ENCODE measurements at regions not wholly inside any gene's neighbourhood (a gene's known extent, or its start where the extent isn't known, plus 50 kb on each side); places are given as distances from the start of the nearest gene placed in this dataset.

DNA sequence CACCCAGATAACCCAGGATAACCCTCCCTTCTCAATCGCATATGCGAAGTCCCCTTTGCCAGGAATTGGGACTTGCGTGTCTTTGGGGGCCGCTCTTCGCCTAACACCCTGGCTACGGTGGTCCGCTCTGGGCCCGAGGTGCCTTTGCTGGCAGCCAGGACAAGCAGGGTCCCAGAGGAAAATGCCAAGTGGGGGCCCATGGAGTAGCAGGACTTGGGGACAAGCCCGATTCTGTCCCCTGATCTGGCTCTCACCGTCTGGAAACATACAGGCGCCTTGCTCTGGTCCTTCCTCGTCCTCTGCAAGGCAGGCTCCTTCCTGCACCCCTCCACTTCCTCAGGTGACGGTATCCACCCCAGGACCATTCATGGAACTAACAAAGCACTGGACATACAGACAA is 78.1 kb upstream of the UNC5A start:
- no peaks in the 10 kb centered on the region for H3K27me3 ChIP-seq (ENCODE audit: control insufficient read depth in 1 of 2, insufficient read depth in 2 of 2, low read length in 1 of 2)
- 80% methylated on average over 13 of the region's 13 CpGs for WGBS, 2 donors
- no peaks in the 10 kb centered on the region for H3K4me1 ChIP-seq (ENCODE audit: control insufficient read depth in 1 of 2, insufficient read depth in 2 of 2, low read length in 2 of 2)
- peaks cover 5% of the 10 kb centered on the region for H3K9me3 ChIP-seq (ENCODE audit: control insufficient read depth, low read length)
- no peaks in the 10 kb centered on the region for H3K36me3 ChIP-seq (ENCODE audit: control insufficient read depth in 1 of 2, insufficient read depth in 2 of 2, low read length in 1 of 2)
- no peak overlapping the region for H3K27ac ChIP-seq (ENCODE audit: low read depth in 1 of 2, low read length in 2 of 2)
- DNase-seq (peak in 1 of 2 donors; percentile 40), ATAC-seq (ENCODE audit: low FRiP score) (no peak)
- intact Hi-C loops (cut with DNase I) = no loop called here
- no peak overlapping the region for H3K4me3 ChIP-seq (ENCODE audit: low read length in 2 of 2)

GRCh38 chr5:176732736-176733405 is 77.5 kb upstream of the UNC5A start:
- DNase-seq (peak in 1 of 2 donors; percentile 62), ATAC-seq (ENCODE audit: low FRiP score) (no peak)
- H3K4me1 ChIP-seq (ENCODE audit: control insufficient read depth in 1 of 2, insufficient read depth in 2 of 2, low read length in 2 of 2) = no peaks in the 10 kb centered on the region
- 67 to 69% methylated on average over 21 of the region's 21 CpGs for WGBS, 2 donors
- intact Hi-C loops (cut with DNase I) = no loop called here
- H3K36me3 ChIP-seq (ENCODE audit: control insufficient read depth in 1 of 2, insufficient read depth in 2 of 2, low read length in 1 of 2) = no peaks in the 10 kb centered on the region
- no peak overlapping the region for H3K4me3 ChIP-seq (ENCODE audit: low read length in 2 of 2)
- no peak overlapping the region for H3K27ac ChIP-seq (ENCODE audit: low read depth in 1 of 2, low read length in 2 of 2)
- H3K9me3 ChIP-seq (ENCODE audit: control insufficient read depth, low read length) = peaks cover 5% of the 10 kb centered on the region
- no peaks in the 10 kb centered on the region for H3K27me3 ChIP-seq (ENCODE audit: control insufficient read depth in 1 of 2, insufficient read depth in 2 of 2, low read length in 1 of 2)

DNA sequence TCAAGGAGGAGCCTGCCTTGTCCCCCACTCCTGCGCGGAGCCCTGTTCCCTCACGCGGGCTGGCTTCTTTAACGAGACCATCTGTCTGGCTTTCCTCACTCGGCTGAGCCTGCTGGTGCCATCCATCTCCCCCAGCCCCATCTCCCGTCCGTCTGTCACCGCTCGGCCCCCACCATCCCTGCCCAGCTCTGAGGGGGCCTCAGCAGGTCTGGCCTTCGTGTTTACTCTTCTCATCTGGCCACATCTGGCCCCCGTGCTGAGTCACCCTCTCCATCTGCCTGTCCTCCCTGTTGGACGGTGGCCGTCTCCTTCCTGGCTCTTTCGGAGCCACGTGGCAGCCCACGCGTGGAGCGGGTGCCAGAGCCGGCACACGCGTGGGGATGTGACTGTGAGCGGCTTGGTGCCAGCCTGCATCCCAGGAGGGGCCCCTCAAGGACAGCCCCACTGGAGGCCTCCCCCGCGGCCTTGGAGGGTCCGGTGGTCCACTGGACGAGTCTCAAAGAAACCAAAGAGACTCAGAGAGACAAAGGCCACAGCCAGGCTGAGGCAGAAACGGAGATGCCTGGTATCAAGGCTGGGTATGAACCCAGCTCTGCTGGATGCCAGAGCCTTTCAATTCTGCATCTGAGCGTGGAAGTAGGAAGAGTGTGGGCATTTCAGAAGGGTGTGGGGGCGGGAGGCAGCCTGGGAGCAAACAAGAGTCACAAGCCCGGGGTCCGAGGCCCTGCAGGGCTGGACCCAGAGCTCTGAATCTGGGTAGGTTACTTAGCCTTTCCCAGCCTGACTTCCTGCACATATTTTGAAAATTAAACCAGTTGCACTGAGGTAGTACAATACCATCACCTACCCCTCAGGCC is 76.7 kb upstream of the UNC5A start:
- H3K36me3 ChIP-seq (ENCODE audit: control insufficient read depth in 1 of 2, insufficient read depth in 2 of 2, low read length in 1 of 2) = no peaks in the 10 kb centered on the region
- WGBS, 2 donors = 24 to 32% methylated on average over 32 of the region's 32 CpGs
- no peaks in the 10 kb centered on the region for H3K27me3 ChIP-seq (ENCODE audit: control insufficient read depth in 1 of 2, insufficient read depth in 2 of 2, low read length in 1 of 2)
- no peaks in the 10 kb centered on the region for H3K4me1 ChIP-seq (ENCODE audit: control insufficient read depth in 1 of 2, insufficient read depth in 2 of 2, low read length in 2 of 2)
- no peak overlapping the region for H3K27ac ChIP-seq (ENCODE audit: low read depth in 1 of 2, low read length in 2 of 2)
- intact Hi-C loops (cut with DNase I) = no loop called here
- no peak for ATAC-seq (ENCODE audit: low FRiP score)
- DNase-seq = peak in 1 of 2 donors; percentile 66
- no peak overlapping the region for H3K4me3 ChIP-seq (ENCODE audit: low read length in 2 of 2)
- H3K9me3 ChIP-seq (ENCODE audit: control insufficient read depth, low read length) = peaks cover 5% of the 10 kb centered on the region

DNA sequence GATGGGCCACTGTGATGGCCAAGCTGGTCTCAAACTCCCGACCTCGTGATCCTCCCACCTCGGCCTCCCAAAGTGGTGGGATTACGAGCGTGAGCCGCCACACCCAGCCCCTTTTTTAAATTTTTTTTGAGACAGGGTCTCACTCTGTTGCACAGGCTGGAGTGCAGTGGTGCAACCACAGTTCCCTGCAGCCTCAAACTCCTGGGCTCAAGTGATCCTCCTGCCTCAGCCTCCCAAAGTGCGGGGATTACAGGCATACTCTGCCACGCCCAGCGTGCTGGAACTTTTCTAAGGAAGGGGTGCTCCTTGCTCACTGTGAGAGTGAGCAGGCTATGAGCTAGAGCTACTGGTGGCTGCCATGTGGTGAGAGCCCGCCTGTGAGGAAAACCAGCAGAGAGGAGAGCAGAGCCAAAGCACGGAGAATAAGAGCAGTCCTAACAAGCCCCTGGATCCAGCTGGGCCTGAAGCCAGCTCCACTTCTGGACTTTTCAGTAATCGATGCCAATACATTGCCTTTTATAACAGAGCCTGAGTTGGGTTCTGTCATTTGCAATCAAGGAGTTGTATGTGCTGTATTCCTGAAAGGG is 75.5 kb upstream of the UNC5A start:
- WGBS, 2 donors = 90 to 92% methylated on average over 12 of the region's 12 CpGs
- H3K27ac ChIP-seq (ENCODE audit: low read depth in 1 of 2, low read length in 2 of 2) = no peak overlapping the region
- no peaks in the 10 kb centered on the region for H3K36me3 ChIP-seq (ENCODE audit: control insufficient read depth in 1 of 2, insufficient read depth in 2 of 2, low read length in 1 of 2)
- ATAC-seq (ENCODE audit: low FRiP score) (no peak), DNase-seq (peak in 1 of 2 donors; percentile 48)
- intact Hi-C loops (cut with DNase I) = no loop called here
- no peaks in the 10 kb centered on the region for H3K27me3 ChIP-seq (ENCODE audit: control insufficient read depth in 1 of 2, insufficient read depth in 2 of 2, low read length in 1 of 2)
- no peak overlapping the region for H3K4me3 ChIP-seq (ENCODE audit: low read length in 2 of 2)
- H3K9me3 ChIP-seq (ENCODE audit: control insufficient read depth, low read length) = peaks cover 5% of the 10 kb centered on the region
- H3K4me1 ChIP-seq (ENCODE audit: control insufficient read depth in 1 of 2, insufficient read depth in 2 of 2, low read length in 2 of 2) = no peaks in the 10 kb centered on the region

DNA sequence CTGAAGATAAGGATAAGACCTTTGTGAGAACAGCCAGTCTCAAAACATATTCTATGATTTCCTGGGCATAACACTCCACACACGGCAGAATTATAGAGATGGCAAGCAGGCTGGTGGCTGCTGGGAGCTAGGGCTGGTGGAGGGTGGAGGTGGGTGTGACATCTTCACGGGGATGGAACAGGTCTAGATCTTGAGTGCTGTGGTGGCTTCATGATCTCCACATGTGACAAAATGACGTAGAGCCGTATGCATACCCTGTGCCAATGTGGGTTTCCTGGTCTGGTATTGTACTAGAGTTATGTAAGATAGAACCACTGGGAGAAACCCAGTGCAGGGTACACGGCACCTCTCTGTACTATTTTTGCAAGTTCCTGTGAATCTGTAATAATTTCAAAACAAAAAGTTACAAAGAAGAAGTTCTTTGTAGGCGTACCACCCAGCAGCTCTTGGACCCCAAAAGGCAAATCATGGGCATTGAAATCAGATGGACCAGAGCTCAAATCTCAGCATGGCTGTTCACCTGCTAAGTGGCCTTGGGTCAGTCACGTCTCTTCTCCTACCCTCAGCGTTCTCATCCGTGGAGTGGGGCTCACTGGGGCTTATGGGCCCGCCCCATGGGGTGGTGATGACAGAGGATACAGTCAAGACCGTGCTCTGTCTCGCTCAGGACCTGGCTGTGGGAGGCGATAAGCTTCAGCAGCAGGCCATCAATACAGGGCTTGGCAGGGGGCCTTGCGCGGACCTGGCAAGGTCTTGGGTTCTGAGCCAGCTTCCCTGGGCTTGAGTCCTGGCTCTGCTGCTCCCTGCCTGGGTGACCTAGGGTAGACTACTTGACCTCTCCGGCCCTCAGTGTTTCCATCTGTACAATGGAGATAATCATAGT is 74.7 kb upstream of the UNC5A start:
- WGBS, 2 donors = 70 to 73% methylated on average over 16 of the region's 16 CpGs
- peak in 1 of 2 donors; percentile 43 for DNase-seq
- ATAC-seq (ENCODE audit: low FRiP score) = no peak
- H3K27ac ChIP-seq (ENCODE audit: low read depth in 1 of 2, low read length in 2 of 2) = no peak overlapping the region
- H3K4me1 ChIP-seq (ENCODE audit: control insufficient read depth in 1 of 2, insufficient read depth in 2 of 2, low read length in 2 of 2) = no peaks in the 10 kb centered on the region
- no peaks in the 10 kb centered on the region for H3K36me3 ChIP-seq (ENCODE audit: control insufficient read depth in 1 of 2, insufficient read depth in 2 of 2, low read length in 1 of 2)
- intact Hi-C loops (cut with DNase I) = no loop called here
- no peak overlapping the region for H3K4me3 ChIP-seq (ENCODE audit: low read length in 2 of 2)
- no peaks in the 10 kb centered on the region for H3K27me3 ChIP-seq (ENCODE audit: control insufficient read depth in 1 of 2, insufficient read depth in 2 of 2, low read length in 1 of 2)
- H3K9me3 ChIP-seq (ENCODE audit: control insufficient read depth, low read length) = peaks cover 4% of the 10 kb centered on the region

GRCh38 chr5:176736301-176736930 is 73.9 kb upstream of the UNC5A start:
- no peaks in the 10 kb centered on the region for H3K36me3 ChIP-seq (ENCODE audit: control insufficient read depth in 1 of 2, insufficient read depth in 2 of 2, low read length in 1 of 2)
- no peak overlapping the region for H3K27ac ChIP-seq (ENCODE audit: low read depth in 1 of 2, low read length in 2 of 2)
- ATAC-seq (ENCODE audit: low FRiP score) (no peak), DNase-seq (peak in 1 of 2 donors; percentile 19)
- H3K27me3 ChIP-seq (ENCODE audit: control insufficient read depth in 1 of 2, insufficient read depth in 2 of 2, low read length in 1 of 2) = no peaks in the 10 kb centered on the region
- no peak overlapping the region for H3K4me3 ChIP-seq (ENCODE audit: low read length in 2 of 2)
- 49 to 53% methylated on average over 10 of the region's 10 CpGs for WGBS, 2 donors
- H3K4me1 ChIP-seq (ENCODE audit: control insufficient read depth in 1 of 2, insufficient read depth in 2 of 2, low read length in 2 of 2) = no peaks in the 10 kb centered on the region
- H3K9me3 ChIP-seq (ENCODE audit: control insufficient read depth, low read length) = peaks cover 2% of the 10 kb centered on the region
- intact Hi-C loops (cut with DNase I) = no loop called here

DNA sequence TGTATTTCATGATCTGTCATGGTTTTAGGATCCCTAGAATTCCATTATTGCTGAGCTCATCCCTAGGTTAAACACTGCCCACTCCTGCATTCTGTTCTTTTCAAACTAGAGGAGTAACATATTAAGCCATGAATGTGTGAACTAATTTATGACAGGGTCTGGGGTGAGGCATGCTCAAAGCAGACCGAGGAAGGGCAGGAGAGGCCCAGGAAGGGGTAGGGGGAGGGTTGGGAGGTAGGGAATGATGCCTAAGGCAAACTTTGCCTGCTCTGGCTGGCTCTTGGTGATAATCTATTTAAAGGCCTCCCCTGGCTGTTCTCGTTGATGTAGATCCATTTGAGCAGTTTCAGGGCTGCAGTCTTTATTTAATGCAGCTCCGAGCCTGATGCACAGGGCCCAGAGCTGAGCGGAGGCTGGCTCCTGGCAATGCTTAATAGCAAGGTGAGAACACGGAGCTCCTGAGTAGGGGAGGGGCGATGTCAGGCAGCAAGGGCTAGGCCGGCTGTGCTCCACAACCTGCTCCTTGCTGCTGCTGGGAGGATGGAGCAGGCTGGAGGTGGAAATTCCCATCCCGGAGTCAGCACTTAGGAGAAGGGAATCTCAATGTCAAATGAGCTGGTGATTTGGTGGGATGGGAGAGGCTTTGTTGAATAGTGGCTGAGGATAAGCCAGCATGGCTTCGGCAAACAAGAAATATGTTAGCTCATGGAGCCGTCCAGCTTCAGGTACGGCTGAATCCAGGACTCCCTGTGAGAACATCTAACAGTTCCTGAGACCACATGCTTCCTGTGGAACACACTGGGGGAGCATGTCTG is 73.2 kb upstream of the UNC5A start:
- H3K4me1 ChIP-seq (ENCODE audit: control insufficient read depth in 1 of 2, insufficient read depth in 2 of 2, low read length in 2 of 2) = no peaks in the 10 kb centered on the region
- intact Hi-C loops (cut with DNase I) = no loop called here
- H3K27ac ChIP-seq (ENCODE audit: low read depth in 1 of 2, low read length in 2 of 2) = no peak overlapping the region
- H3K27me3 ChIP-seq (ENCODE audit: control insufficient read depth in 1 of 2, insufficient read depth in 2 of 2, low read length in 1 of 2) = no peaks in the 10 kb centered on the region
- no peak for ATAC-seq (ENCODE audit: low FRiP score)
- H3K9me3 ChIP-seq (ENCODE audit: control insufficient read depth, low read length) = no peaks in the 10 kb centered on the region
- no peak overlapping the region for H3K4me3 ChIP-seq (ENCODE audit: low read length in 2 of 2)
- WGBS, 2 donors = 48 to 55% methylated on average over 11 of the region's 11 CpGs
- no peaks in the 10 kb centered on the region for H3K36me3 ChIP-seq (ENCODE audit: control insufficient read depth in 1 of 2, insufficient read depth in 2 of 2, low read length in 1 of 2)
- DNase-seq = peak in 1 of 2 donors; percentile 27

Data from aorta (tissue), 5 donors.